Suprapubic skin (tissue), 3 donors: ENCODE measurements at regions not wholly inside any gene's neighbourhood (a gene's known extent, or its start where the extent isn't known, plus 50 kb on each side); places are given as distances from the start of the nearest gene placed in this dataset.

Source experiments
- EP300 ChIP-seq: sonication (generic); formaldehyde crosslinking; IDR thresholded peaks from one replicate; pipeline ENCODE4 v1.6.1; 2017; ENCODE audit warnings: antibody characterized with exemption
- POLR2A ChIP-seq, 2 donors: fragments of 450-650 bp; IDR thresholded peaks; one replicate each; pipeline ENCODE4 v1.6.1; 2017; ENCODE audit warnings: antibody characterized with exemption in 2 of 2, mild to moderate bottlenecking in 2 of 2, moderate library complexity in 2 of 2
- TF ChIP-seq, protein P1 (sequence below), 2 donors: fragments of 200-600 bp in 1 of 2; fragments of 450-650 bp in 1 of 2; sonication (generic) in 1 of 2; IDR thresholded peaks; one replicate each; pipeline ENCODE4 v1.5.1; 2016 to 2019; ENCODE audit warnings: antibody characterized with exemption in 2 of 2, mild to moderate bottlenecking in 1 of 2, moderate library complexity in 1 of 2

DNA sequence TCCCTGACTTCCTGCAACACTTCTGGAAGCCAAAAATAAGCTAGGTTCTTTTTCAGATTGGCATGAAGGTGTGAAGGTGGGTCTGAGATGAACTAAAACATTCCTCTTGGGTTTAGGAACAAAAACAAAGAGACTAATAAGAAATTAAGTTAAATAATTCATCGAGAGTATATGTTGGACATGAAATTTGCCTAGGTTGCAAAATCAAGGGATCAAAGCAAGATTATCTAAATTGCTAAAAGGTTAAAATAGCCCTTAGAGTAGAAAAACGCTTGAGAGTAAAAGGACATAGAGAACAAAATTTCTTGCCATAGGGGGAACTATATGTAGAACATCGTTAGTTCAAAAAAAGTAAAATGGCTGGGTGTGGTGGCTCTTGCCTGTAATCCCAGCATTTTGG lies 845.9 kb upstream of the NXPH2 start:
- TF ChIP-seq, protein P1, sequence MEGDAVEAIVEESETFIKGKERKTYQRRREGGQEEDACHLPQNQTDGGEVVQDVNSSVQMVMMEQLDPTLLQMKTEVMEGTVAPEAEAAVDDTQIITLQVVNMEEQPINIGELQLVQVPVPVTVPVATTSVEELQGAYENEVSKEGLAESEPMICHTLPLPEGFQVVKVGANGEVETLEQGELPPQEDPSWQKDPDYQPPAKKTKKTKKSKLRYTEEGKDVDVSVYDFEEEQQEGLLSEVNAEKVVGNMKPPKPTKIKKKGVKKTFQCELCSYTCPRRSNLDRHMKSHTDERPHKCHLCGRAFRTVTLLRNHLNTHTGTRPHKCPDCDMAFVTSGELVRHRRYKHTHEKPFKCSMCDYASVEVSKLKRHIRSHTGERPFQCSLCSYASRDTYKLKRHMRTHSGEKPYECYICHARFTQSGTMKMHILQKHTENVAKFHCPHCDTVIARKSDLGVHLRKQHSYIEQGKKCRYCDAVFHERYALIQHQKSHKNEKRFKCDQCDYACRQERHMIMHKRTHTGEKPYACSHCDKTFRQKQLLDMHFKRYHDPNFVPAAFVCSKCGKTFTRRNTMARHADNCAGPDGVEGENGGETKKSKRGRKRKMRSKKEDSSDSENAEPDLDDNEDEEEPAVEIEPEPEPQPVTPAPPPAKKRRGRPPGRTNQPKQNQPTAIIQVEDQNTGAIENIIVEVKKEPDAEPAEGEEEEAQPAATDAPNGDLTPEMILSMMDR (IDR thresholded peaks at IDR 0.05), result no peak
- no peak for TF ChIP-seq POLR2A (IDR thresholded peaks at IDR 0.05)
- no peak for TF ChIP-seq EP300
